NCI-H510A treated with DMSO at 0.1 percent for 48 hours (cell line): ENCODE measurements at regions not wholly inside any gene's neighbourhood (a gene's known extent, or its start where the extent isn't known, plus 50 kb on each side); places are given as distances from the start of the nearest gene placed in this dataset.

Experiments used
- DNase-seq: peaks from one replicate; lab custom pipeline; 2025; lab: John Stamatoyannopoulos, UW

DNA sequence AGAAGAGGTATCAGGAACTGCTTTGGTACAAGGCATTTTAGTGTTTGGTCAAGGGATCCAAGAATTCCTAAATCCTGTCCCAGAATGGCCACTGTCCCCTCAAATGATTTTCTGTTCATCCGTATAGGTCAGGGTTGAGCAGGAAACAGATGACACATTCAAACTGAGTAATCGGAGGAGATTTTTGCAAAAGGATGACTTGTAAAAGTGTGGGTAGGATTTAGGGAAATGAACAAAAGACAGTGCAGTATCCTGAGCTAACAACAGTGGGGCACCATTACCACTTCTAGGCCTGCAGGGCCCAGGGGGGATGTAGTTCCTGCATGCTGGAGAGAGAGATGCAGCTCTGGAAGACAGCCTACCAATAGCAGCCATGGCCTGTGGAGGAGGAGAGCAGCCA, 290.1 kb downstream of the ZSWIM6 start:
- no peak for DNase-seq

- DNase-seq, result no peak
Observed at GRCh38 chr5:61623401-61624069, 291.5 kb downstream of the ZSWIM6 start.

- no peak for DNase-seq
Observed at GRCh38 chr5:61624553-61625136, 292.6 kb downstream of the ZSWIM6 start.

- DNase-seq, result no peak
Observed at GRCh38 chr5:61625137-61625561, 293.1 kb downstream of the ZSWIM6 start.

DNA sequence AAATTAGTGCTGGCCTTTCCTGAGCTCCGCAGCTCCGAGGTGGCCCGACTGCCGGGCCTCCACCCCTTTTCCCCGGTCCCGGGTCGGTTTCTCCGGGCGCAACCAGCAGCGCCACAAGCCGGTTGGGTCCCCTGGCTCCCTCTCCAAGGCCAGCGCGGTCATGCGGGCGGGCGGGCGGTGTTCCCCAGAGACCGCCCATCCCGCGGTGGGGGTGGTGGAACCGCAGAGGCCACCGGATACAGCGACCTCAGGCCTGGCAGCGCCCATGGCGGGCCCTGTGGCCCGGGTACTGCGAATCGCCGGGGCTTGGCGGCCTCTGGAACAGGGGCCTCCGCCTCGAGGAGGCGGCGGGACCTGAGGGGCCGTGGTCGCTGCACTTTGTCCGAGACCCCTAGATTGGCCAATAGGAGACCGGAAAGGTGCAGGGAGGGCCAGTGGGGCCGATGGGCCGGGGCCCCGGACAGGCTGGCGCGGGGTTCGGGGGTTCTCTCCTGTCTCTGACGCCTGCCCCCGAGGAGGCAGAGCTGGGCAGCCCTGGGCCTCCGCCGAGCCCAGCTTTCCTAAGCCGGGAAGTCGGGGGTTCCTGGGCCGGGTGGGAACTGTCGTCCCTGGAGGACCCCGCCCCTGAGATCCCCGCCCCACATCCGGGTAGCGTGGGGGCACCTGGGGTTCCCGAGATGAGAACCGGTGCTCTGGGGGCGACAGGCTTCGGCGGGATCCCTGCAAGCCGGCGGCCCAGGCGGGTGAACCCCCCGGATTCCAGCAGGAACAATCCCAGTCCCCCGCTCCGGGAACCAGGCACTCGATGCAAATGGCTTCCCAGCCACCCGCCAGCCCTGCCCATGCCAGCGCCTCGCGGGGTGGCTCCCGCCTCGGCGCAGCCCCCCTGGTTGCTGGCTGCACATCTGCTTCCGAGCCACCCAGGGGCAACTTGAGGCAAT, 293.9 kb downstream of the ZSWIM6 start:
- DNase-seq, result no peak

- no peak for DNase-seq
Observed at GRCh38 chr5:61626639-61627282, 294.7 kb downstream of the ZSWIM6 start.

- no peak for DNase-seq
Observed at GRCh38 chr5:61627531-61627930, 295.5 kb downstream of the ZSWIM6 start.

- DNase-seq, result no peak
Observed at GRCh38 chr5:61630908-61631307, 298.9 kb downstream of the ZSWIM6 start.

GRCh38 chr5:61631438-61631941, 299.4 kb downstream of the ZSWIM6 start:
- DNase-seq, result no peak

DNA sequence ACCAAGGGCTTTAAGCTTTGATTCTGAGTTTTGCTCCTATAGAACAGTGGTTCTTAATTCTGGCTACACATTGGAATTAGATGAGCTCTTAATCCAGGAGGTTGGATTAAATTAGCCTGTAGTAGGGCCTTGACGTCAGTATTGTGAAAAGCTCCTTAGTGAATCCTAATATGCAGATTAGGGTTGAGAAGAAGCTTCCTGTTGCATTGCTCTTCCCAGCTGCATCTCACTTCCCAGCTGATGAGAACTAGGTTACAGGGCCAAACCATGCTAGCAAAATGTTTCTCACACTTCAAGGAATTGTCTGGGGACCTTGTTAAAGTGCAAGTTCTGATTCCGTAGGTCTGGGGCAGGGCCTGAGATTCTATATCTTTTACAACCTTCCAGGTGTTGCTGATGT, 300.0 kb downstream of the ZSWIM6 start:
- no peak for DNase-seq

GRCh38 chr5:61635271-61635670, 303.2 kb downstream of the ZSWIM6 start:
- DNase-seq, result no peak

DNA sequence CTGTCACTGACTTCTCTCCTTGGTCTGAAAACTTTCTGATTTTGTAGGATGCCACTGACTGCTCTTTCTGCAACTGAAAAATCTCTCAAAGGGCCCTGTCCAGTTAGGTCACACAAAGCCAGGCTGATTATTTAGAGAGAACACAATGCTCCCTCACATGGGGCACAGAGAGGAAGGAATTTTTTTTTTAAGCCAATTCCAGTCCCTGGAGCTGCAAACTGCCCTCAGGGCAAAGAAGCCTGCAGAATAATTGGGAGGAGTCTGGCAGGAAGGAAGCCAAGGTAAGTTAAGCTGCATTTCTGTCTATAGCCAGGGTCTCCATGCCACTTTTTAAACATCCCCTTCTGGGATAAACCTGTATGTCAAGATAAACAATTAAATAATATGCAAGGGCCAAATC, 305.5 kb downstream of the ZSWIM6 start:
- DNase-seq, result no peak

- DNase-seq, result no peak
Observed at GRCh38 chr5:61638476-61638875, 306.4 kb downstream of the ZSWIM6 start.

GRCh38 chr5:61640179-61641021, 308.3 kb downstream of the ZSWIM6 start:
- no peak for DNase-seq

GRCh38 chr5:61641748-61642565, 309.9 kb downstream of the ZSWIM6 start:
- DNase-seq, result no peak

DNA sequence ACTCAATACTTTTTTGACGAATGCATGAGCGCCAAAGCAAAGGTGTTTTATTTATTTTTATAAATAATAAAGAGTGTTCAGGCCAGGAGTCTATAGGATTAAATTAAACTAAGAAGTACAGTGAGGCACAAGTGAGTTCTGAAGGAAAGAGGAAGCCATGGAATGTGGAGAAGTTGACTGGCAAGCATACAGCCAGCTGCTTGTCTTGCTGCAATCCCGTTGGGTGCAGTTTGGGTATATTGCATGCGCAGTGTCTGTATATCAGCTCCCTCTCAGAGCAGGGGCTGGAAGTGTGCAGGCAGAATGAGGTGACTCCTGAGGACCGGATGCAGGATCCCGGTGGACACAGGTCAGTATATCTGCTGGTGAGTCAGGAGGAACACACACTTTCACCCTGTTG, 315.6 kb downstream of the ZSWIM6 start:
- DNase-seq, result no peak

DNA sequence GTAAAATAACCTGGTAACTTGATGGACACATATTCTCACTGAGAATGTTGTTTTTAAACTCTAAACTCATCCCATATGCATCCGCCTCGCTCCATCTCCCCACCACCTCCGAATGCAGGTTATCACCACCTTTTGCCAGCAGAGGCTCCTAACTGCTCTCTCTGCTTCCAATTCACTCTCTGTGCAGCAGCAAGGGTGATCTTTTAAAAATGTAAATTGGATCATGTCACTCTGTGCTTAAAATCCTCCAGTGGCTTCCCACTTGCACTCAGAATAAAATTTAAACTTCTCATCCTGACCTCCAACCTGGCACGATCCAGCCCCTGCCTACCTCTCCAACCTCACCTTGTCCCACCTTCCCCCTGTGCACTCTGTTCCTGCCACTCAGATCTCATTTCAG, 317.2 kb downstream of the ZSWIM6 start:
- DNase-seq, result no peak

DNA sequence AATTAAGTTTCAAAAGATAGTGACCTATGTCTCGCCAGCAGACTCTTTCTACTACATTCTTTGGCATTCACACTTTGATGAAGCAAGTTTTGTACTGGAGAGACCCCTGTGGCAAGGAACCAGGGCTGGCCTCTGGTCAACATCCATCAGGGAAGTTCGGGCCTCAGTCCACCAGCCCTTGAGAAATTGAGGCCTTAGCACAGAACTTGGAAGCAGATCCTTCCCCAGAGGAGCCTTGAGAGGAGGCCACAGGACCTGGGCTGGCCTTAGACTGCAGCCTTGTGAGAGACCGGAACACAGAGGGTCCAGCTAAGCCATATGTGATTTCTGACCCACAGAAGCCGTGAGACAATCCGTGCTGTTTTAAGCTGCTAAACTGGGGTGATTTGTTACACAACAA, 317.9 kb downstream of the ZSWIM6 start:
- no peak for DNase-seq

DNA sequence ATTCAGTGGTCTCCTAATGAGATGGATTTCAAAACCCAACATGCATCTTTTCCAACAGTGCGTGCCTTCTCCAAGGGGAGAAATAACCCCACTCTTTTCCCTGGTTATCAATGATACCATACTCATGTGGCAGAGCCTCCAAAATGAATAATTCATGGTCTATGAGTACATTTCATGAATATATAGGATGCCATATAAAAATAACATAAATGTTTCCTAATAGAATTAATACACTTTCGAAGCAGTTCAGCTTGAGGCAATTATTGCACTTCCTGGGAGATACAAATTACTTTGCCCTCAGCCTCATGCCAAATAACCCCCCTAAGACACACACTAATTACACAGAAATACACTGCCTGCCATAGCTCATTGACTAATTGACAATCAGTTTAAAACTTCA, 318.6 kb downstream of the ZSWIM6 start:
- DNase-seq, result no peak

DNA sequence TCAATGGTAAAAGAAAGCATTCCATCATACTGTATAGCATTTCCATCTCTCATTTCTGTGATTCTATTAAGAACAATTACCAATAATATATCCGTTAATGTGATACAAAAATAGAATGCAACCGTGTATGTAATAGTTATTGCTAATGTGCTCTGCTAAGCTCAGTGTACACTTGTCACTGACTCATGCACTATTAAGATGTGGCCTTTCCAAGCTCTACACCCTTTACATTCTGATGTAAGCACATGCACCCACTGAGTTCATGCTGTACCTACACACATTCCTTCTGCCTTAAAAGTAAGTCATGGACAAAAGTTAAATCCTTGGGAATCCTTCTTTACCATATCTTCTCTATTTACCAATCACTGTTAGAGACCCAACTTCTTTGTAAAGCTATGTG, 319.1 kb downstream of the ZSWIM6 start:
- no peak for DNase-seq
